DMS 273 (cell line): ENCODE measurements at regions not wholly inside any gene's neighbourhood (a gene's known extent, or its start where the extent isn't known, plus 50 kb on each side); places are given as distances from the start of the nearest gene placed in this dataset.
A peak's percentile ranks its signal among the peaks of the same experiment; 100 is the strongest.

Source experiments
- DNase-seq: peaks from one replicate; lab custom pipeline; 2025; ENCODE audit not compliant: unreplicated experiment; lab: John Stamatoyannopoulos, UW

- DNase-seq, result no peak
These were observed 148.1 kb upstream of the GATB start for GRCh38 chr4:151908734-151909497.

- no peak for DNase-seq
These were observed 147.4 kb upstream of the GATB start for GRCh38 chr4:151908201-151908600.

GRCh38 chr4:151906438-151906837 lies 145.6 kb upstream of the GATB start:
- no peak for DNase-seq

DNA sequence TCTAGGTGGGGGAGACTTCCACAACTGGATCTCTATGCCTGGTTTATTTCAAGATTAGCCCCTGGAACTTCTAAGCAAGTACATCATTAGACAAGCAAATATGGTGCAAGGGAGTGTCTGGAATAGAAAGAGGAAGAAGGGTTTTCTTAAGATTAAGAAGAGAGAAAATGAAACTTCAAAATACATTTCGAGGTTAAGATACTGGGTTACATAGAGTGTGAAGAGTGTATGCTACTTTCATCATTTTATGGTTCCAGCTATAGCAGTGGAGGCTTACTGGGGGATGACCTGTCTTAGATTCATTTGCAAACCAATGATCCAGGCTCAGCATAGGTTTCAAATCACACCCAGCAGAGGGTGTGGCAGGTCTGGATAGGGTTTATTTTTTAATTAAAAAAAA lies 144.4 kb upstream of the GATB start:
- no peak for DNase-seq

DNA sequence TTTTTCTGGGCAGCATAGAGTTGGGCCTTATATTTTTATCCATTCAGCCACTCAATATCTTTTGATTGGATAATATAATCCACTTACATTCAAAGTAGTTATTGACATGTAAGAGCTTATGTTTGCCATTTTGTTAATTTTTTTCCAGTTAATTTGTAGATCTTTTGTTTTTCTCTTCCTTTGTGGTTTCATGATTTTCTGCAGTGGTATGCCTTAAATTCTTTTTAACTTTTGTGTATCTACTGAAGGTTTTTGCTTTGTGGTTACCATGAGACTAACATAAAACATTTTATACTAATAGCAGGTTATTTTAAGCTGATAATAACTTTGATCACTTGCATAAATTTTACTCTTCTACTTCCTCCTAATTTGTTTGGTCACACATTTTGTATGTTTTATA lies 140.8 kb upstream of the GATB start:
- DNase-seq, result no peak

DNA sequence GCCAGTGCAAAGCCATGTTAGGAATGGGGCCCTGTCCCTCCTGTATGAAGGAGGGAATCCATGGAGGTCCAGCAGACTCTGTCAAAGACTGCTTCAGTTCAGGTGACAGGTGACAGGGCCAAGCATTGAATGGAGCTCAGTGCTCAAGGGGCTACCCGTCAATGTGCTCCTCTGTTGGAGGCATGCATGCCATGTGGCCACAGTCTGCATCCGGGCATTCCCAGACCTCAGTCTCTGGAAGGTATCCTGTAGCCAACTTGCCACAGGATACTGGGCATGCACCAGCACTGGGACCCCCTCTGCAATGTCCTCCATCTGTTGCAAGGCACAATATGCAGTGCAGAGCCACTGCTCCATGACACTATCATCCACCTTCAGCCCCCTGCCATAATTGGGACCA lies 136.1 kb upstream of the GATB start:
- no peak for DNase-seq

- DNase-seq, result no peak
These were observed 134.9 kb upstream of the GATB start for GRCh38 chr4:151895671-151896070.

GRCh38 chr4:151894246-151894645 lies 133.4 kb upstream of the GATB start:
- DNase-seq, result no peak

GRCh38 chr4:151888367-151888866 lies 127.6 kb upstream of the GATB start:
- DNase-seq, result no peak

- DNase-seq, result no peak
These were observed 127.0 kb upstream of the GATB start for GRCh38 chr4:151887816-151888180.

GRCh38 chr4:151887031-151887815 lies 126.4 kb upstream of the GATB start:
- DNase-seq, result peak; percentile 6

GRCh38 chr4:151885123-151885522 lies 124.3 kb upstream of the GATB start:
- DNase-seq, result no peak

GRCh38 chr4:151883747-151884146 lies 122.9 kb upstream of the GATB start:
- no peak for DNase-seq

DNA sequence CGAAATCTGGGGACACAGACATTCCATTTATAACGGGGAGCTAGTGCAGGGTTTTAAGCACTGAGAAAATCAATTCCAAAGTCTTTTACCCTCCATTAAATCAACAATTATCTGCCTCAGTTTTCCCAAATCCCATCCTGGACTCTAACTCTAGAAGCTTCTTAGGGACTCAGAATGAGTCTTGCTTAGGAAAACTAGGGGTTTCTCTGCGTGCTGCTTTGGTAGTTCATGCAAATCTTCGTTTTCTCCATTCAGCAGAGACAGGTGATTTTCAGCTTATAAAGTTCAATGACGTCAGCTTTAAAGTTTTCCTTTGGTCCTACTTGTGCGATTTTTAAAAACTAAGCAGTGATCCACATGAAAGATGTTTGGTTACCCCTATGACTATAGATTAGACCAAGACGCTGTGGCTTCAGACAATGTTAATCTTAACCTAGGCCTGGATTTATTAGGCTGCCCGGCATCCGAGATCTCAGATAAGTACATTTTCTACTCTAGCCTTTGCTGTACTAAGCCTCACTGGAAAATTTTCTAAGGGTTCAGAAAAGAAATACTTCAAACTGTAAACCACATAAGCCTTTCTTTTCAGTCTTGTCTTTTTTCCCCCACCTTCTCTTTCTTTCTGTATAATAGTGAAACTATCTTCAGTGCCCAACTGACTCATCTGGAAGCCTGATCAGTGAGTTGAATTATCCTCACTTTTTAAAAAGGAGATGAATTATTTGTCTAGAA lies 121.4 kb upstream of the GATB start:
- DNase-seq, result no peak

- DNase-seq, result no peak
These were observed 119.1 kb upstream of the GATB start for GRCh38 chr4:151879705-151880445.

- DNase-seq, result no peak
These were observed 115.7 kb upstream of the GATB start for GRCh38 chr4:151876381-151876988.

GRCh38 chr4:151874328-151874727 lies 113.5 kb upstream of the GATB start:
- DNase-seq, result no peak

DNA sequence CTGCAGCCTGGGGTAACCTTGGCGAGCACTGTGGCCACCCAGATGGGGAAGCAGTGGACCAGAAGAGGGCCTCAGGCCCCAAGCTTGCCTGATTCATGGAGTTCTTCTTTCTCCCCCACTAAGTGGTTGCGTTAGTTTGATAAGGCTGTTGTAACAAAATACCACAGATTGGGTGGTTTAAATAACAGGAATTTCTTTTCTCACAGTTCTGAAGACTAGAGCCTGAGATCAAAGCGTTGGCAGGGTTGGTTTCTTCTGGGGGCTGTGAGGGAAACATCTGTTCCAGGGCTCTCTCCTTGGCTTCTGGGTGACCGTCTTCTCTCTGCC lies 105.7 kb upstream of the GATB start:
- DNase-seq, result no peak

- DNase-seq, result no peak
These were observed 105.2 kb upstream of the GATB start for GRCh38 chr4:151865744-151866591.

GRCh38 chr4:151865312-151865711 lies 104.5 kb upstream of the GATB start:
- DNase-seq, result peak; percentile 71
